HUES64 (cell line): ENCODE measurements at regions not wholly inside any gene's neighbourhood (a gene's known extent, or its start where the extent isn't known, plus 50 kb on each side); places are given as distances from the start of the nearest gene placed in this dataset.

Experiments used
- H3K27ac ChIP-seq: 2 replicates; pipeline ENCODE4 v1.7.0; 2013; ENCODE audit warnings: low read depth, low read length, inconsistent platforms
- H3K27me3 ChIP-seq: 2 replicates; pipeline ENCODE4 v1.6.1; 2013; ENCODE audit warnings: mild to moderate bottlenecking, low read length; ENCODE audit not compliant: insufficient read depth
- H3K36me3 ChIP-seq: 2 replicates; pipeline ENCODE4 v1.6.1; 2013; ENCODE audit warnings: mild to moderate bottlenecking, low read length; ENCODE audit not compliant: insufficient read depth
- H3K4me1 ChIP-seq: 2 replicates; pipeline ENCODE4 v1.6.1; 2013; ENCODE audit warnings: mild to moderate bottlenecking, low read length, moderate library complexity; ENCODE audit not compliant: insufficient read depth
- H3K4me3 ChIP-seq: 2 replicates; pipeline ENCODE4 v1.5.1; 2013; ENCODE audit warnings: mild to moderate bottlenecking, low read length, moderate library complexity
- H3K9ac ChIP-seq: 2 replicates; pipeline ENCODE4 v1.6.1; 2013; ENCODE audit warnings: mild to moderate bottlenecking, low read depth, low read length
- H3K9me3 ChIP-seq: 2 replicates; pipeline ENCODE4 v1.6.1; 2013; ENCODE audit warnings: low read depth, low read length; ENCODE audit not compliant: insufficient read depth
- WGBS: fragments of 150-250, 120-280 bp; methylation state at CpG from one replicate; pipeline ENCODE4 v1.1.7; 2013; ENCODE audit warnings: missing lambda C conversion rate; 5-methylcytosine and 5-hydroxymethylcytosine counted together

DNA sequence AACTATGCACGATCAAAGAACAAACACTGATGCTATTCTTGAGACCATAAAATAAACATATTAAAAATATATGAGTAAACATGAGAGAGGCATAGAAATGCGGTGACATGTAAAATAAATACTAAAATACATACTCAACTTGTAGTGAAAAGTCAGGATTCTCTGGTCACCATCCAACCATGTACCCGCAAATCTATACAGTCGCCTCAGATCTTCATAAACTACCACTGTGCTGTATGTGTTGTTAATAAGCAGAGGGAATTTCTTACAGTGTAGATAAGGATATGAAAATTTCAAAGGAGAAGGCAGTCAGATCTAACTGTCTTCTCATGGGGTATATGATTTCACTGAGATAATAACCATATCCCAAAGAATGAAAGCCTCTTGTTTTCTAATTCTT is 67.8 kb upstream of the FAM47B start:
- Histone ChIP-seq H3K27me3 (no peaks in the 10 kb centered on the region), H3K9me3 (no peaks in the 10 kb centered on the region), H3K9ac (no peak overlapping the region), H3K4me3 (no peak overlapping the region), H3K4me1 (no peaks in the 10 kb centered on the region), H3K27ac (no peak overlapping the region), H3K36me3 (no peaks in the 10 kb centered on the region)
- WGBS, result no CpG with 5 or more reads among the region's 4 CpGs

DNA sequence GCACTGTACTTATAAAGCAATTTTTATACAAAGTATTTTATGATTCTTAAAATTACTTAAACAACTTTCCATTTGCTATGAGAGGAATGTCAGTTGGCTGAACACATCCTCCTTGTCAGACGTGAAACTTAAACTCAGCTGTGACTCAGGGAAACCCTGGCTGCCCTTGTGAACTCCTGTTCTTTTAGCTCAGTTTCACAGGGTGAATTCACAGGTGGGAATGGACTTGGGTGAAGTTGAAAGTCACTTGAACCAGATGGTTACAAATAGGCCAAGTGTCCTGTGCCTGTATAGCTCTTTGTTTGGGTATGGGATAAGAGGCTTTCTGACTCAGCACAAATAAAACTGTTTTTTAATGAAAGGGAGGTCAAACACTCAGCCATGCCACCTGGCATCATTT is 67.4 kb upstream of the FAM47B start:
- H3K27ac ChIP-seq, result no peak overlapping the region
- no peak overlapping the region for H3K4me3 ChIP-seq
- no peak overlapping the region for H3K9ac ChIP-seq
- no peaks in the 10 kb centered on the region for H3K4me1 ChIP-seq
- H3K27me3 ChIP-seq, result no peaks in the 10 kb centered on the region
- H3K9me3 ChIP-seq, result no peaks in the 10 kb centered on the region
- H3K36me3 ChIP-seq, result no peaks in the 10 kb centered on the region
- 84% methylated on average over 1 of the region's 1 CpG for WGBS

DNA sequence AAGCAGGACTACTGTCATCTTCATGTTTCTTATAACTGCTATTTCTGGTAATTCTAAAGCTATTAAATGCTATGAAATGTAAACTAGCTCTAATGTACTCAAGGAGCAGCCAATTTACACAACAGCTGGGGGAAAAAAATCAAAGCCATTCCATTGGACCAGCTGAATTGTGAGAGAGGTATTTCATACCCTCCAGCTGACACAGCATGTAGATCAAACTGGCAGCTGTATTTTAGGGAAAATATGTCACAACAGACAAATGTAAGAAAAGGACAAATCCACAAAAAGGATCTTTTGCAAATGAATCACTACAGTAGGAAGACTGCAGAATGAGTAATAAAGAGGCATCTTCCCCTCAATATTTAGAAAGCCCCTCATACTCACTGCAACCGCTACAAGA is 65.2 kb upstream of the FAM47B start:
- Histone ChIP-seq H3K9ac (no peak overlapping the region), H3K27me3 (no peaks in the 10 kb centered on the region), H3K4me3 (no peak overlapping the region), H3K4me1 (no peaks in the 10 kb centered on the region), H3K9me3 (no peaks in the 10 kb centered on the region), H3K27ac (no peak overlapping the region), H3K36me3 (no peaks in the 10 kb centered on the region)
- no CpG with 5 or more reads among the region's 1 CpG for WGBS

DNA sequence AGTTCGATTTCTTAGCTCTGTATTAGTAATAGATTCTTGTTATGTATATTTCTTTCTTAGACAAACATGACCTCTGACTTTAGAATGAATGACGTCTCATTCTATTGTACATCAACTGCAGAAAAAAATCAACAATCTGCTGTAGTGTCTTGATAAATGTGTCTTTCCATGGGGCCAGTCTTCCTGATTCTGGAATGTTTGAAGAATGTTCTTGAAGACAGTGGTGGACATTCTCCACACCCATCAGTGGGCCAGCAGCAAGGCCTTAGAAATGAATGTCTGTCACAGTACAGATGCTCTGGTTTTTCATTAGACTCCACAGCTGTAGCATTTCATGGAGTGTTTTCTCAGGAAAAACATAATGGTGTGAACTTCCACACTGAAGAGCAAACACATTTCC is 63.2 kb upstream of the FAM47B start:
- H3K9ac ChIP-seq, result no peak overlapping the region
- H3K9me3 ChIP-seq, result no peaks in the 10 kb centered on the region
- WGBS, result no CpG with 5 or more reads among the region's 2 CpGs
- no peaks in the 10 kb centered on the region for H3K4me1 ChIP-seq
- H3K36me3 ChIP-seq, result no peaks in the 10 kb centered on the region
- no peak overlapping the region for H3K27ac ChIP-seq
- H3K4me3 ChIP-seq, result no peak overlapping the region
- no peaks in the 10 kb centered on the region for H3K27me3 ChIP-seq

DNA sequence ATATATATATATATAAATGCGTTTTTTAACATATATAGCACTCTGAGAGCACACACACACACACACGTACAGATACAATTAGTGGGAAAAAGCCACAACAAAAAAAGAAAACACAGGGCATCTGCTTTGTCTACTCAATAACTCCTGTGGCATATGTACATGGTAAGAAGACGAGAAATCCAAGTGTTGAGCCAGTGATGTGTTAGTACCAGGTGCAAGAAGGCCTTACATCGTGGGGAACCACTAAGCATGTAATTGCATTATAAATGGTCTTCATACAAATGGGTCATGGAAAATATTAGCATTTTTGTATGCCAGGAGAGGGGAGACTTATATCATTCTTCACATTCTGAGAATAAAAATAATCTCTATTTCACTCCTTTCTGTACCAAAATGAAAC is 62.7 kb upstream of the FAM47B start:
- Histone ChIP-seq H3K9ac (no peak overlapping the region), H3K27ac (no peak overlapping the region), H3K27me3 (no peaks in the 10 kb centered on the region), H3K36me3 (no peaks in the 10 kb centered on the region), H3K9me3 (no peaks in the 10 kb centered on the region), H3K4me1 (no peaks in the 10 kb centered on the region), H3K4me3 (no peak overlapping the region)
- 100% methylated on average over 2 of the region's 4 CpGs for WGBS

DNA sequence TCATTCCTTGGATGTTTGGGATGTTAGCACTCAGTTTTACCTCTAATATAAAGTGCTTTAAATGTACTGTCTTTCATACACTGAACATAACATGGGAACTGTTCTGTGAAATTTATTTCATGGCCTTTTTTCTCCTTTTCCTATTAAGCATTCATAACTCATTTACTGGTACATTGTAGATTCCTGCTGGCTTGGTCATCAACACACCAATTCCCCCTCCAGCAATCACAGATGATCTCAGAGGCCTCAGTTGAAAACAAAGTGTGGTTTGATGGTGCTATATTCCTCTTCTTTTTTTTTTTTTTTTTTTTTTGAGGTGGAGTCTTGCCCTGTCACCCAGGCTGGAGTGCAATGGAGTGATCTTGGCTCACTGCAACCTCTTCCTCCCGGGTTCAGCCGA is 61.9 kb upstream of the FAM47B start:
- no peak overlapping the region for H3K9ac ChIP-seq
- 97% methylated on average over 2 of the region's 2 CpGs for WGBS

DNA sequence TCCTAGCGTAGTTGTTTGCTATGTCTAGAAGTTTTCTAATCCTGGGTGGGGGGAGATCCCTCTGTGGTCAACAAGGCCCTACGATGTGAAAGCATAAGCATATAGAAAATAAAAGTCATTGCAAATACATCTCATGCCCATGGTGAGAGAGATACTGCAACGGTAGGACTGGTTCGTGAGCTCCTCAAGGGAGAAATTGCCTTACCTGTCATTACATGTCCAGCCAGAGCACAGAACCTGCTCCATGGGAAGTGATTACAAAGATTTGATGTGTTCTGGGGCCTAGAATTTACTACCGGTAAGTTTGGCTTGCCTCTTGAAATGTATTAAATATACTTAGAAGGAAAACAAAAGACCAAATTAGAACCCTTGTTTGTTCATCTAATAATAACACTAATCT is 60.9 kb upstream of the FAM47B start:
- H3K9ac ChIP-seq, result no peak overlapping the region
- H3K27ac ChIP-seq, result no peak overlapping the region
- H3K36me3 ChIP-seq, result no peaks in the 10 kb centered on the region
- no peaks in the 10 kb centered on the region for H3K27me3 ChIP-seq
- H3K9me3 ChIP-seq, result no peaks in the 10 kb centered on the region
- H3K4me3 ChIP-seq, result no peak overlapping the region
- H3K4me1 ChIP-seq, result no peaks in the 10 kb centered on the region
- 98% methylated on average over 4 of the region's 5 CpGs for WGBS

More for the DNA sequence above, 61.9 kb upstream of the FAM47B start:
- Histone ChIP-seq H3K4me1 (no peaks in the 10 kb centered on the region), H3K27ac (no peak overlapping the region), H3K36me3 (no peaks in the 10 kb centered on the region), H3K4me3 (no peak overlapping the region), H3K9me3 (no peaks in the 10 kb centered on the region), H3K27me3 (no peaks in the 10 kb centered on the region)

DNA sequence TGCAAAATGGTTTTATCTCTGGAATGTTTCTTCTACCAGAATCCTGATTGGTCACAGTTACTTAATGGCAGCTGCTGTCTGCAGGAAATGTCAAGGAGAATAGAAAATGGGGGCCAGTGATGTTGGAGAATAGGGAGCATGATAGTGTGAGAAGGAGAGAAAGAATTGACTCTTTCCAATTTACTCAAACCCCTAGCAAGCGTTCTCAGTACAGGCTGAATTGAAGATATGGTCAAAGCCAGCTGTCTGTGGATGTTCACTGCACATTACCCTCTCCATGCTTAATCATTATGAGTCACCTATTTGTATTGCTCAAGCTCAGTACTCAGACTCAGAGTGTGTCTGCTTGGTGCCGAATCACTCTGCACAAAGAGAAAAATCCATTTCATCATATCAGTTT is 57.8 kb upstream of the FAM47B start:
- H3K9ac ChIP-seq, result no peak overlapping the region
- H3K27me3 ChIP-seq, result no peaks in the 10 kb centered on the region
- WGBS, result 86% methylated on average over 2 of the region's 2 CpGs
- no peak overlapping the region for H3K4me3 ChIP-seq
- no peaks in the 10 kb centered on the region for H3K36me3 ChIP-seq
- no peaks in the 10 kb centered on the region for H3K4me1 ChIP-seq
- H3K9me3 ChIP-seq, result no peaks in the 10 kb centered on the region
- H3K27ac ChIP-seq, result no peak overlapping the region

DNA sequence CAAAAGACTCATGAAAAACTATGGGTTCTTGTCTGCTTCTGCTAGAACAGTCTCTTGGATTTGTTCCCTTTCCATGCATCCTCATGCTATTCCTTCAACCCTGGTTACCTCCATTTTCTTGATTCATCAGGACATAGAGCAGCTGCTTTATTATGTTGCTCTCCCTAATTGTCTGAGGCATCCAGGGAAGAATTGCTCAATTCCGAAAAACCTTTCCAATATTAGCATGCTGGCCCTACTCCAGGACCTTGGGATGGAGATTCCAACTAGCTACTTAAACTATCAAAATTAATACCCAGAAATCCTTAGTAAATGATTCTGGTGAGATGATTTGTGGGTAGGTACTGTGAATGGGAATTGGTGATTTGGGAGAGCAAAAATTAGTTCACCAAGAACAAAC is 56.6 kb upstream of the FAM47B start:
- no peaks in the 10 kb centered on the region for H3K4me1 ChIP-seq
- H3K36me3 ChIP-seq, result no peaks in the 10 kb centered on the region
- 100% methylated on average over 1 of the region's 1 CpG for WGBS
- H3K9ac ChIP-seq, result no peak overlapping the region
- no peaks in the 10 kb centered on the region for H3K9me3 ChIP-seq
- no peak overlapping the region for H3K27ac ChIP-seq
- H3K27me3 ChIP-seq, result no peaks in the 10 kb centered on the region
- H3K4me3 ChIP-seq, result no peak overlapping the region

DNA sequence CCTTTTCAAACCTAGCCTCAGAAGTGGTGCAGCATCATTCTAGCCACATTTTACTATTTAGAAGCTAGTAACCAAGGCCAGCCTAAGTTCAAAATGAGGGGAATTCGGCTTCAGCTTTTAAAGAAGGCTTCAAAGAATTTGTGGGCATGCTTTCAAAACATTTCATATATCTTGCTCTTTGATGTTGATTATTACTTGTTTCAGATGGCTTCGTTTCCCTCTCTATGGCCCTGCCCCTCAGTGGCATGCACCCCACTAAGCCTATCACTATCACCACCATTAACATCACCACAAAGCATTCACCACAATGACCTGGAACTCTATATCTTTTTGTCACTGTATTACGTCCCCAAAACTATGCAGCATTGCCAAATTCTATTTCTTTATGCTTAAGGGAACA is 51.2 kb upstream of the FAM47B start:
- 80% methylated on average over 2 of the region's 3 CpGs for WGBS
- no peak overlapping the region for H3K27ac ChIP-seq
- no peaks in the 10 kb centered on the region for H3K4me1 ChIP-seq
- no peak overlapping the region for H3K4me3 ChIP-seq
- H3K27me3 ChIP-seq, result no peaks in the 10 kb centered on the region
- H3K36me3 ChIP-seq, result no peaks in the 10 kb centered on the region
- no peak overlapping the region for H3K9ac ChIP-seq
- H3K9me3 ChIP-seq, result no peaks in the 10 kb centered on the region
